GM19240 (cell line): ENCODE measurements at regions not wholly inside any gene's neighbourhood (a gene's known extent, or its start where the extent isn't known, plus 50 kb on each side); places are given as distances from the start of the nearest gene placed in this dataset.

Source experiments
- DNase-seq: peaks from one replicate; pipeline ENCODE4 v3.0.0; 2011; ENCODE audit warnings: low spot score; ENCODE audit not compliant: insufficient read length

DNA sequence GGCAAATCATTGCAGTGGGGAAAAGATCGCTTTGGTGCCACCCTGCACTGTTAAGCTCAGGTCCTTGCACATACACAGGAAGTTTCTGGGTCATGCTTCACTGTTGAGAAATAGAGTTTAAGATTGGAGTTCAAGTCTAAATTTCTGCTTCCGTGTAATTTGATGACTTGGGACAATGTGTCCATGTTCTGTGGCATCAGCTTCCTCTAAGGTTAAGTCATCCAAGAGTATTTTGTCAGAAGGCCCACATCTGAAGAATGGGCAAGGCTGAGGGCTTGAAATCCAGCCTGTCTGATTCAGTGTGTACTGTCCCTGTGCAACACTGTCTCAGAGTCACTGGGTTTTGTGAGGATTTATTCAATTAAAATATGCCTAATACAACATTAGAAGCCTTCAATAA, 880.7 kb downstream of the SUCLG1 start:
- DNase-seq: no peak

DNA sequence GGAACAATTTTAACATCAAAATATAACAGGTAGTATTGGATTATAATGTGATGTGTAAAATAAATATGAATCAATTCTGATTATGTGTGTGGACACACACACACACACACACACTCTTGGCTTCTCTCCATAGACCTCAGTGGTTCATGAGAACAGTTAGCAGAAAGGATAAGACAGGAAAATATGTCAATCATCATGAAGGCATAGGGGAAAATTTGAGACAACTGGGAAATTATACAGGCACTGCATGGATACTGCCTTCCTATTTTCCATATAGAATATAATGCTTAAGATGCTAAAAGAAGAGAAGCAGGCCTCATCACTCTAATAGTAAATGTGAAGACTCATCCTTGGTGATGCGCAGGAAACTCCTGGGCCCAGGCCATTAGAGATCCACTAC, 884.5 kb downstream of the SUCLG1 start:
- no peak for DNase-seq

DNA sequence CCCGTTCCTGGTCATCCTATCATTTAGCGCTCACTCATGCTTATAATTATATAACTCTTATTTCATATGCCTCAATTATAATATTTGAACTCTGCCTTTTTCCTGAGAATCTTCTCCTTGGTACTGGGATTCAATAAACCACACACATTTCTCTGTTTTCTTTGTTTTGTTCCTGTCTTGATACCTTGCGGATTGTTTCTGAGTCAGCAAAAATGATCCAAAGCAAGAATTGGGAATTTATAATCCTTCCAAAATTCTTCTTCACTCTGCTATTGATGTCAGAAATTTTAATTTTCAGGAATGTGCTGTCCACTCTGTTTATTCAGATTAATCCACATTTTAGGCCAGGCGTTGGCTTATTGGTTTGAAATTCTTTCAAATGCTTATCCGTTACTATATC, 886.0 kb downstream of the SUCLG1 start:
- no peak for DNase-seq

DNA sequence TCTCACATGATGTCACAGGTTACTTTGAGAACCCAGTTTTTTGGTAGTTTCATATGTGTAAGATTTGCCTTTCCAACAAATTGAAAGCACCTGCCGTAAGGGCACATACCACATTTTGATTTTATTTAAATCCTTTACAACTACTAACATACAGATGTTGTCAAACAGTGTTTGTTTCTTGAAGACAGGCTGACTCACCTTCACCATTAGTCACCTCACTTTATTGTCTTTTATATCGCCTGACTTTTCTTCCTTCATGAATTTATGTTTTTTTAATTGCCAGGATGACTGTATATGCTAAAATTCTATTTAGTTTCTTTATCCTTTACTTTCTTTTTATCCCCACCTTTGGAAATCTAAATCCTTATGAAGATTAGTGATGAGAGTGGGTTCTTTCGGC, 886.7 kb downstream of the SUCLG1 start:
- no peak for DNase-seq

DNA sequence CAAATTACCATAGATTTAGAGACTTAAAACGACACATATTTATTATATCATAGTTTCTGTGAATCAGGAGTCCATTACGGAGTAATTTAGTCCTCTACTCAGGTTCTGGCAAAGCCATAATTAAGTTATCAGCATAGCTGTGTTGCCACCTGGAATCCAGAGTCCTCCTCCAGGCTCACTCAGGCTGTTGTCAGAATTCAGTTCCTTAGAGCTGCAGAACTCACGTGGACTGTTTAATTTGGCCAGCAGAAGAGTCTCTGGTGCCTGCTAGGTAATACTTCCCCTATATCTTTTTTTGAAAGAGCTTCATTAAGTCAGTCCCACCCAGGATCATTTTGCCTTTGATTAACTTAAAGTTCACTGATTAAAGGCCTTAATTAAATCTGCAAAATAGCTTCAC, 891.5 kb downstream of the SUCLG1 start:
- DNase-seq: no peak

DNA sequence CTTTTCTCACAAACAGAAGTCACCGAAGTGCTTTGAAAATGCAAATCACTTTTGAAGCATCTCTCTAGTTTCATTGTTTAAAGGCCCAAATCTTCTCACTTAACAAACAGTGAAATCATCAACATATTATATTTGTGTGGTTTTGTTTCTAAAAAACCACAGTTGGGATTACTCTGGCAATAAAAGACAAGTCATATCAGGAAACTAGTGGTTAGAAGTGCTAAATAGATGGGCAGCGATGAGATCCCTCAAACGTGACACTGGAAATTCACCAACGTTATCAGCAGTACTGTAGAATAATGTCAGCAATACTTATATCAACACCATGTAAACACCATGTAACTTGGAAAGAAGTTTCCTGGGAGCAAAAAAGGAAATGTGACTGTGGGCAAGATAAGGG, 893.5 kb downstream of the SUCLG1 start:
- DNase-seq: no peak

DNA sequence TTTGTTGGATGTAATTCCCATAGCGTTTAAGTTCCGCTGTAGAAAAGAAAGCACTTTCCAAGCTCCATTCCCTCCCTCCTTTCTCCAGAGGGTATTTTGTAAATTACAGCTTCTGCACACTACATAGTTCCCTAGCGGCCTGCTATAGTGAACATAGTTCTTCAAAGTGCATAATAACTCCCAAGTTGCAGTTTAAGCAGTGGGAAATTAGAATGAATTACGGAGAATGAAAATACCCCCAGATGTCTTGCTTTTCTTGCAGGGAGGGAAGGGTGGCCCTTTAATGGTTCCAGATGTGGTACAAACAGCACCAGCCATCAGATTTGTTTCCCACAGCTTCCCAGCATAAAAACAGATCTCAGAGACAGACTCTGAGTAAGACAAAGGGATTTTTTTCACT, 893.9 kb downstream of the SUCLG1 start:
- DNase-seq: no peak

DNA sequence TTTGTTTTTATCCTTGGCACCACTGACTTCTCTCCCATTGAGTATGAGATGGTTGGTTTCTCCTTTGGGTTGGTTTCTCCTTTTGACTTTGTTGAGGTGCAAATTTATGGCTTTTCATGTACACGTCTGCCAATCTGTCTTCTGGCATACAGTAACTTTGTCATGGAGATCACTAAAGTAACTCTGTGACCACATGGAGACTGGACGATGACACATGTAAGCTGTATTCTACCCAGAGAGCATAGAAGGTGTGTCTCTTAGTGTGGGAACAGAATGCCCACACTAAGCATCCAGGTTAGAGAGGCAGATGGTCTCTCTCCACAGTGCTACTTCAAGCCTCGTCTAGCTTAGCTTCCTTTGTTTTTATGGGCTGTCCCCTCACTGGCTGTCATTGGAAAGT, 897.5 kb downstream of the SUCLG1 start:
- DNase-seq: no peak

DNA sequence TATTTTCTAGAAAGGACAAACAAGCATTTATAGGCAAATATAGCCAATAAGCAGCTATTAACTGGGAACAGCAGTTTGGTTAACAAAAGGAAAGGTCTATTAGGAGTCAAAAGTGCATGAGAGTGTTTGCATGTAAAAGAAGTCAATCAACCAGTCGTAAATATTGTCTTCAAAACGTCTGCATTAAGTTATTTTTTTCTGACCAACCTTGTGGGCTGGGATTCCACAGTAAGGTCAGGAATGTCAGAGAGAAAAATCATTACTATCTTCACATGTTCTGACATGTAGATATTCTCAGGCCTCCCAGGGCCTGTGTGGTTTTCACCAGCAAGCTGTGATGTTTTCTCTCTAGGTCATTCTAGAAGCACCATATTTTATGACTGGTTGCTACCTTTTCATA, 922.5 kb downstream of the SUCLG1 start:
- DNase-seq: no peak

DNA sequence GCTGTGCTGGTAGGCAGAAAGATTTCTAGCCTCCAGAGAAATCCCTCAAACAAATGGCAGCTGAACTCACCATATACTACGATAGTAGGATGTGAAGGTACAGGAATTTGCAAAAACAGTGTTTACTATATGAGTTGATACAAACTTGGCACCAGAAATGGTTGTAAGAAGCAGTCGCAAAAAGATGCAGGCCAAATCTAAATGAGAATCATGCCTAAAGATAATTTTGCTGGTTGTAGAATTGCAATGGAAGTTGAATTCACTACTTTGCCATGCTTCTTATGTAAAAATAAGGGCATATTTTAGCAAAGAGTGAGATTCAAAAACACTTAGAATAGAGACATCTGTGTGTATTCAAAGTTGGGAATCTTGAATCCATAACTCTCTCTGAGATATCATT, 924.7 kb downstream of the SUCLG1 start:
- no peak for DNase-seq

DNA sequence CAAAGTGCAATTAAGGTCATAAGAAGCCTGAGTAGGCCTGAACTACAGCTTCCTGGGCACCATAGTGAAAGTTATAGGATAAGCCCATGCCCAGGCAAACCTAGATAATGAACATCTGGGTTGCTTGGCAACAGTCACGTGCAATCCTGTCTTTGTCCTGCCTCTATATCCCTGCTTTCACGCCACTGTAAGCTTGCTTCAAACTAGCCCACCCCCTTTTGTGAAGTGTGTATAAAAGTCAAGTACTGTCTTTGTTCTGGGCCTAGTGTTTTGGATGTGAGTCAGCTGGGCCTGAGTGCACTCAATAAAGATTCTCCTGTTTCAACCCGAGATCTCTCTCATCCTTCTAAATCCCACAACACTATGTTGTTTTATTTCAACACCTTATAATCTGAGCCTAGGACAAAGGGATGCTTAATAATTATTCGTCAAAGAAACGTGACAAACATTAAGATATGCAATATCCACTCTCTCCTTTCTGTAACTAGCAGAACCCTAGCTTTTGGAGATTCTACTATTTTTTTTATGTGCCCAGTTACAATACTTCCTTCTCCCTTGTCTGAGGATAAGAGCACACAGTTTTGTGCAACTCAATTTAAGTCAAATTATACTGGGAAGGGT, 927.8 kb downstream of the SUCLG1 start:
- DNase-seq: no peak

DNA sequence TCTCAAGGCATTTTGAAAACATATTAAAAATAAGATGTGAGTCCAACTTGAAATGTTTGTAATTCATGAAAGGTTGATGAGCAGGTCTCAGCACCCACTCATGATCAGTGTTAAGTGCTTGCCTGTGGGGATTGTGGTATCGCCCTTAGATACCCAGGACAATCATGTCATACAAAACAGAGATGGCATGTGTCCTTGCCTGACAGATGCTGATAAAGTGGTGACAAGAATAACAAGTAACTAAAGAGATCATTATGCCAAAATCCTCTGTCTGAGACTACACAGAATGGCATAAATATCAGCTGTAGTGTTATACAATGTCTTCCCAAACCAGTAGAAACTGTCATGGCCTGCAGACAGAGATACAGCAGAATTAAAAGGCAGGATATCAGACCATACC, 930.3 kb downstream of the SUCLG1 start:
- no peak for DNase-seq

DNA sequence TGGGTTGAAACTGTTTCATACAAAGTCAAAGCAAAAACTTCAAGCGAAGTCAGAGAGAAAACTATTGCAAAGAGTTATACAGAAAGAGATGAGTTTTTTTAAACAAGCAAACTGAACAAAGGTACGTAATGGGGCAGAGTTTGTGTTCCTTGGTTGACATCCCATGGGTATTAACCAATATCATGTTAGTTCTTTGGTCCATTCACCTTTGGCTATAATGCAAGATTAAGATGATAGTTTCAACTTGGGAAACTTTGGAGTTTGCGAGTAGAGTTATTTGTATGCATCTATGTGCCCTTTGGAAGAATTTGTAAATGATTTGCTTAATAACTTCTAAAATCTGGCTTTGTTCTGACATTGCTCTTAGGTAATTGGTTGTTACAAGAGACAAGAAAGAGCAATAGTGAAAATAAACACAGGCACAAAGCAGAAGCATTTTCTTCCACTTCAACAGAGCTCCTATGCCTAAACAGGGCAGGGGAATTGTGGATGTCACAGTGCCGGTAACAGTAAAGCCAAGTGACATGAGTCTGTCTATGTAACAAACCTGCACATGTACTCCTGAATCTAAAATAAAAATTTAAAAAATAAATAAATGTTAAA, 936.1 kb downstream of the SUCLG1 start:
- DNase-seq: no peak

DNA sequence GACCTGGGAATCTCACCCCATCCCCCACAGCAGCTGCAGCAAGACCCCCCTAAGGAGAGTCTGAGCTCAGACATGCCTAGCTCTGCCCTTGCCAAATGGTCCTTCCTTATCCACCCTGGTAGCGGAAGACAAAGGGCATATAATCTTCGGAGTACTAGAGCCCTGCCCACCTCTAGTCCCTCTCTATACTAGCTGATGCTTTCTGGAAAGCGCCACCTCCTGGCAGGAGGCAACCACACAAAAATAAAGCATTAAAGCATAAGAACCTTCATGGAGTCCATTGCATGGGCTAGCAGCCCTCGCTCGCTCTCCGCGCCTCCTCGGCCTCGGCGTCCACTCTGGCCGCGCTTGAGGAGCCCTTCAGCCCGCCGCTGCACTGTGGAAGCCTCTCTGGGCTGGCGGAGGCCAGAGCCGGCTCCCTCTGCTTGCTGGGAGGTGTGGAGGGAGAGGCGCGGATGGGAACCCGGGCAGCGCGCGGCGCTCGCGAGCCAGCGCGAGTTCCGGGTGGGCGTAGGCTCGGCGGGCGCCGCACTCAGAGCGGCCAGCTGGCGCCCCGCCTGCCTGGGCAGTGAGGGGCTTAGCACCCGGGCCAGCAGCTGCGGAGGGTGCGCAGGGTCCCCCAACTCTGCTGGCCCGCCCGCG, 941.2 kb downstream of the SUCLG1 start:
- no peak for DNase-seq

DNA sequence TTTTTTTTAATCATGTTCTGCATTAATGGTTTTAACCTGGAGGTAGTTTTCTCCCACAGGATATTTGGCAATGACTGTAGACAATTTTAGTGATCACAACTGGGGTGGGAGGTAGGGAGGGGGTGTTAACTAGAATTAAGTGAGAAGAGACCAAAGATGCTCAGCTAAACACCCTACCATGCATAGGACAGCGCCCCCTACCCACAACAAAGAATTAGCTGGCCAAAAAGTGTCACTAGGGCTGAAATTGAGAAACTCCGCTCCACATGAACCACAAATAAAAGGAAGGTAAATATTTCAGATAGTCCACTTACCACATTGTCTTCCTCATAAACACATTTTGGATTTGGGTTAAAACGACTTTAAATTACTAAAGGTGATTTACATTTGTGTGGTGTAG, 942.6 kb downstream of the SUCLG1 start:
- no peak for DNase-seq

DNA sequence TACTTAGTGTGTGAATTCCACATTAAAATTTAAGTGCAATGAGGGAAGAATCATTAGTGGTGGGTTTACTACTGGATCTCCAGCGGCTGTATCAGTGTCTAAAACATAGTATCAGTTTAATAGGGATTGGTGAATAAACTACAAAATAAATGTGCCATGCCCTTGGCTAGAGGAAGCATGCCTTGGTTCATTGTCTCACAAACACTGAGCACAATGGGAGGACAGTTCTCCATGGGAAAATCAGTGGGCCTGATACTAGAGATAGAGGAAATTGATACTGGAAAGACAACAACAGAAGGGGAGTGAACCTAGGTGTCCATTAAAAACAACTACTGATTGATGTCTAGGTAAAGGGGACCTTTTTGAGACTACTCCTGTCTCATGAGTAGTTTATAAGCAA, 971.6 kb downstream of the SUCLG1 start:
- DNase-seq: no peak

DNA sequence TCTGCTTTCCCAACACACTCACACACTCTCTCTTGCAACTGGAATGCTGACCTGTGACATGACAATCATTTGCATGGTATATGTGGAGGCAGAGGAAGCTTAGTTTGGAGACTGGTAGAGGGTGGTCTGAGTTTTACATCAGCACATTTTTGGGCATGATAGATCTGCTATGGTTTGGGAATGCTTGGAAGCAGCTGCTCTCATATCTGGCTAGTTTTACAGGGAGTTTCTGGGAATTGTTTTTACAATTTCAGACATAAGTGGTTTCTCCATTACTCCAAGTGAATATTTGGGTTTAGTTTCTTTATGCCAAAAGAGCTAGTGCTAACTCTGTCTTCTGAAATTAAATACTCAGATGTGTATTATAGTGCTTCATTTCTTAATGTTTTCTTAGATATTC, 977.6 kb downstream of the SUCLG1 start:
- no peak for DNase-seq

DNA sequence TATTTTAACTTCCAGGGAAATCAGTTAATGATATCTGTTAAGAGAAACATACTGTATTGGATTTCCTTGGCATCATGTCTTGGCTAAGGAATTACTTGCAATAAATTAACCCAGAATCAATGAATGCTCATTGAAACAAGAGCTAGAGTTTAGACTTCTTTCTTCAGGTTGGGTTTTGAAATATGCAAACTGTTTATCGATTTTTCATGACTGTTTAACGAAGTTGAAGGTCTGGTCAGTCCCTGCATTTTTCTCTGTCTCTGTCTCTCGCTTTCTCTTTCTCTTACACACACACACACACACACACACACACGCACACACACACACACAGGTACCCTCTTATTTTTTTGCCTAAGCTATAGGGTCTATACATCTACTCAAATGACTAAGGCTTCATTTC, 981.0 kb downstream of the SUCLG1 start:
- DNase-seq: no peak

DNA sequence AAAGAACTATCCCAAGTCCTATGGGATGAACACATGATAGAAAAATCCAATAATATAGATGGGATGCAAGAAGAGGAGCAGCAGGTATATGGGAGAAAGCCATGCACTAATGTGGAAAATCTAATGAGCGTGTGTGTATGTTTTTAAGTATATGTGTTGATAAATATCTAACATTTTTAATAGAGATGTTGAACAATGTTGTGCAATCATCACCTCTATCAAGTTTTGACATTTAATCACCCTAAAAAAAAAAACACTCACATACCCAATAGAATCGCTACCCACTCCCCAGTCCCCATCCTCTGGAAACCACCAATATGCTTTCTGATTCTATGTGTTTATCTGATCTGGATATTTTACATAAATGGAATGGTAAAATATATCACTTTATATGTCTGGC, 983.7 kb downstream of the SUCLG1 start:
- no peak for DNase-seq

DNA sequence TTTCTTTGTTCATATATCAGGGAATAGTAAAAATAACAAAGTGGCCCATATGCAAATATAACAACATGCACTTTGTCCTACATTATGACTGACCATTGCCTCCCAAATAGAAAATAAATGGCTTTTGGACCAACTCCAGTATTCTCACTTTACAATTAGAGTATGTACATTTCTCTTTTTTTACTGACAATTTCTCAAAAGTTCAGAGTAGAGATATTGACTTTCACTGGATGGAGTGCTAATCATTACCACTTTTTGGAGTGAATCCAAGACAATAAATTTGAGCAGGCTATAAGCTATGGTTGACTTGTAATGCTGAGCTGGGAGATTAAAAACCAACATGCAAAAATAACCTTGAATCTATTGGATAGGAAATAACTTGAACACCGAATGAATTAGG, 987.4 kb downstream of the SUCLG1 start:
- no peak for DNase-seq

DNA sequence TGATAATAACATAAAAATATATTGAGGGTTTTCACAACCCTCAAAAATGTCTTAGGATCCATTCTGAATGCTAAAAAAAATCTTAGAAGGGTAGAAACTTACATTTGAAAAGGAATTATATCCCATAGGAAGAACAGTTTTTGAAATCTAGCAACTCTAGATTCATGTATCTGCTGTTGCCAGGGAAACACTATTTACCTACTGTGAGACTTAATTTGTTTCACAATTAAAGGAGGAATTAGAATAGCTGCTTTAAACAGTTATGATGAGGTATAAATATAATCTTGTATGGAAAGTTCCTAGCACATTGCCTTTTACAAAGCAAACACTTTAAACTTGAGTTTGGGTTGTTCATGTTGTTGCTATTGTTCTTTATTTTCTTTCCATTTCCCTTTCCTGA, 988.2 kb downstream of the SUCLG1 start:
- DNase-seq: no peak

DNA sequence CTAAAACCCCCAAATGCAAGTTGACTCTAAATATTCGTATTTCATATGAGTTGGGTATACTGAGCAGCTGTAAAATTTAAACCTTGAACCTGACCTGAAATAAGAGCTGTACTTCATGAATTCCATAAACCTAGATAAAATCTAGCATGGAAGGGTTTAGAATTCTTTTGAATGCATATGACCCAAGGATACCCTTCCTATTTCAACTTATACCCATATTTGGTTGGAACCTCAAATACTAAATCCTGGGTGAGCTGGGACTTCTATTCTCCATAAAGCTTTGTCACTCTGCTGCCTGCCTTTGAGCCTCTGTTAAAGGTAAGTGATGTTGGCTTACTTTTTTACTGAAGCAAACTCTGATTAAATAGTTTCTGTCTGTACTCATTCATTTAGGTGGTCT, 994.6 kb downstream of the SUCLG1 start:
- DNase-seq: no peak

DNA sequence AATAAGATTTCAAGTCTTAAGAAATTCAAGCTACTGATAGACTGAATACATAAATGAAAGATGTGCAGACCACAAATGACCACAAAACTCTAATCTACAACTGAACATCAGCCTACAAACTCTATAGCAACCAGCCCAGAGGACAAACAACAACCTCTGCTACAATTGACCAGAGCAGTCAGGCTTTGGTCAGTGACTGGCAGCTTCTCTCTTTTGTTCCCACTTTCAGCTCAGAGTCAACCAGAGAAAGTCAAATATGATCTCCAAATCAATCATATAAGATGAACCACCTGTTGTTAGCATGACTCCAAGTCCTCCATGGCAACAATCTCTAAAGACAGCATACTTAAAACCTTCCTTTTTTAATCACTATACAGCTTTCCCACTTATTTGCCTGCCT, 996.2 kb downstream of the SUCLG1 start:
- no peak for DNase-seq
